Inflammatory macrophage treated with lipopolysaccharide for 4 hours (primary cell): ENCODE measurements at regions not wholly inside any gene's neighbourhood (a gene's known extent, or its start where the extent isn't known, plus 50 kb on each side); places are given as distances from the start of the nearest gene placed in this dataset.

Experiments used
- DNase-seq: peaks from one replicate; pipeline ENCODE4 v3.0.0-alpha.2; 2020

DNA sequence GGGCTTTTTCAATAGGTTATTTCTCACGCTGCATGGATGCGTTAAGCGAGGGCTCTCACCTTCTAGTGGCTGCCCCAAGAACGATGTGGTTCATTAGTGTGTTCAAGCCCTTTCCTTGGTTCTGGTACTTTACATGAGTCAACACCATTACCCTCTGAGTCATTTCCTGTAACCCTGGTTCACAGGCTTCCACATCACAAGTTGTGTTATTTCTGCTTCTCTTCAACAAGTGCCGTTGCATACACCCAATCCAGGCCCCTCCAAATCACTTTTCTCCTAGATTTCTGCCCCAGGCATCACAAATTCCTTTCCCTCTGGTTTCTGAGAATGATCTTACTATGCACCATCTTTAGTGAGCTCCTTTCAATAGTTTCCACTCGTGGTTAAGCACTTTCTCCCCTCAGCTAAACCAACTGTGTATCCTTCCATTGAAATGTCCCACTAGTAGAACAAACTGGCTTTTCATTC, 69.5 kb upstream of the RAD23B start:
- DNase-seq: peak; percentile 92

DNA sequence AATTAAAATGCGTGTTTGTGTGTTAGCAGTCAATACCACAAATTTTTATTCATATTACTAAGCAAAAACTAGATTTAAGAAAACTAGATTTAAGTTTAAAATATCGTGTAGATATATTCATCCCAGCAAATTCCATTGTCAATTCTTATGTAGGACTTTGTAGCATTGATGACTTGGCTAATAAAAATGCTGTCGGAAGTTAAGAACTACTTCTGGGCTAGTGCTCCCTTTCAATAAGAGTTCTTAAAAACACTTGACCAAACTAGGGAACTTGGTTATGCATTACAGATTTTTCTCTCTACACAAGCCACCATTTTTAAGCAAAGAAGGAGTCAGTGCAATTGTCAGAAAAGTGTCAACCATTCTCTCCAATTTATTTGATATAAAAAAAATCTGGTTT, 68.7 kb upstream of the RAD23B start:
- DNase-seq: no peak

DNA sequence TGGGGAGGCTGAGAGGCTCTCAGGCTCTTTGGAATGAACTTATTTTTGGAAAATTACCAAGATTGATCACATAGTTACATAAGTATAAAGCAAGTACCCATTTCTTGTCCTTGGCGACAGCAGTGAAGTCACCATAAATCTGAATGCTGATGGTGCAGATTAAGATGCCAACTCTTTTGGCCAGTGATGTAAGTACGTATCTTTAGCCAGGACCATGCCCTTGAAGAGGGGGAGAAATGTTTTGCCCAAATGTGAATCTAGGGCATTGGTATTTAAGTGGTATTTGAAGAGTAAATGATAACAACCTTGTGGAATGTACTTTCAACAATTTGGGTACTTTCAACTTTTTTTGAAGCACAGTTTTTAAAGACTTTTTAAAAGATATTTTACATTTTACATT, 68.2 kb upstream of the RAD23B start:
- no peak for DNase-seq

DNA sequence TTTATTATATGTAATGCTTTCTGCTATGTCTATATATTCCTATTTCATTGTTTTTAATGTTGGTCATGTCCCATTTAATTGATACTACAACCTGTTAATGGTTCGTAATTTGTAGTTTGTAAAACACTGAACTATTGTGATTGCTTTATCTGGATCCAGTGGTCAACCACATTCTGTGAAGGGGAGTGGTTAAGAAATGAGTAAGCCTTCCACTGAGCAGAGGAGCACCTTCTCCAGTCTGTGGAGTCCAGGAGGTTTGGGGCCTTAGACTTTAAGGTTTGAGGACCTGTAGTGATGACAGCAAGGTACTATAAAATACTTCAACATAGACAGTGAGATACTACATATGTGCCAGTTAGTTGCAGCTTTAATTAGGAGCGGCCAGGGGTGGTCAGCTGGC, 67.7 kb upstream of the RAD23B start:
- DNase-seq: no peak

DNA sequence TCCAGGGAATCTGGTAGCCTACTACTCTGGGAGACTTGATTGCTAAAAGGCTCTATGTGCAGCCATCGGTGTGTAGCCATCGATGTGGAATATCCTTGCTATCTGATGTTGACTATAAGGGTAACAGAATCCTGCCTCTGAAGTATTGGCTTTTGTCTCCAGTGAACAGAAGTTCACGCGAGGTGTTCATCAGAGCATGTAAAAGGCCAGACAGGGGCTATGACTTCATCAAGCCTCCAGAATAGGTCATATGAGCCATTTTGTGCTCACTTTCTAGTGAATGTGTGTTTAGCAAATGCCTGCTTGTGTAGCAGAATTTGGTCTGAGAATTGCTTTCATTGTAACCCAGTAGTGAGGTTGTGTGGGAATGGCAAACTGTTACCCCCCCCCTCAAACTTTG, 66.8 kb upstream of the RAD23B start:
- peak; percentile 43 for DNase-seq

DNA sequence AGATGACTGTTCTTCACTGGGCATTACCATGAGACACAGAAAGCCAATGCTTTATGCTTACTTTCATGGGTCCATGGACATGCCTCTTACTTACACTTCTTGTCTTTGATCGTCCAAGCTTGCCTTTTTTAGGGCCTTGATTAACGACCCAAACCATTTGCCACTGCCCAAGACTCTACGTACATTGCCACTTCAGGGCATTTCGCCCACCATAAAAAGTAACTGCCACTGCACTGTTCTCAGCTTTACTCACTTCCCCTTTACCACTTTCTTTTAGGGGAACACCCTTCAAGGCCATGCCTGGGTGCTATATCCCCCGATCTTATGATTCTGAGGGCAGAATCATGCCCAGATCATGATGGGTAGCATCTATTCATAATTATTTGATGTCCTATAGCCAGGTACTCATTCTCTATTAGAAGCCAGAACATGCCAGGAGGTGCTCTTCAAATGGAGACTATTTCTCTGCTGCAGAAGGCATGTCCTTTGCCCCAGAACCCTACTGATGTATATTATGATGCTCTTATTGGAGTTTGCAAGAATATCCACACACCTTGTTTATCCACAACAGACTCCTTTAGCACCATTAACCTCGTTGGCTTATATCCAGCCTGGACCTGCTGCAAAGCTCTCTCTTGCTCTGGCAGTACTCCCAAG, 64.1 kb upstream of the RAD23B start:
- DNase-seq: peak; percentile 56

DNA sequence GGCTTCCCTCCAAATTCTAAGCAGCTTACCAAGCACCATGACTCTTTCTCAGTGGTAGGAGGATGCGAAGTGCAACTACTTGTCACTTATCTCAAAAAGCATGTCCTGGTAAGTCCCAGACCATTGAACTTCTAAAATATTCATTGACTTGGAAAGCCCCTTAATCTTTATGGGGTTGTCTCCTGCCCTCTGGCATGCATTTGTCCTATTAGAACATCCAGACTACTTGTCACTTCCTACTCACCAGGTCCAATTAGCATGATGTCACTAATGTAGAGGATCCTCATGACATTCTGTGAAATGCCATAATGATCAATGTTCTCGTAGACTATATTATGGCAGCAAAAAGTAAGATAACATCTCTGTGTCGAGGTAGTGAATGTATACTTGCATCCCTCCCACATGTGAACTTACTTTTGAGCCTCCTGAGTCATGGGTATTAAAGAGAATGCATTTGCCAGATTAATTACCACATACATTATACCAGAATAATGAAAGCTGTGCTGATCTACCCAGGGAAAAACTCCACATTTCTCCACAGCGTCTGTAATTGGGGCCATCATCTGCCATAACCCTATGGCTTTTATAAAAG, 63.5 kb upstream of the RAD23B start:
- DNase-seq: no peak

DNA sequence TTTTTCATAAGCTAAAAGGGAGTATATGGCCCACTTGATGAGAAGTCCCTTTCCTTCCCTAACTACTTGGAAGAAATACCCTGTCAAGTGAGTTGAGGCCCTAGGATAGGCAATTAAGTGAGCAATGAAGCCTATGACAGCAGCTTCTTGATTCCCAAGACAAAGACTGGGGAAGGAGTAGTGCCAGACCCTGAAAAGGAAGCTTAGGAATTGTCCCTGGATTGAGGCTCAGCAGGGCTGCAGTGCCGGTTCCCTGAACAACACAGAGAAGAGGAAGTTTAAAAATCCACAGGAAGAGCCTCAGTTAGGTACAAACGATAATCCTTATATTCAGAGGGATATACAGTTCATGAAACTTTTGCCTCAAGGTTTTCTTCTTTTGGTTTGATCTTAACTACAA, 61.8 kb upstream of the RAD23B start:
- no peak for DNase-seq

DNA sequence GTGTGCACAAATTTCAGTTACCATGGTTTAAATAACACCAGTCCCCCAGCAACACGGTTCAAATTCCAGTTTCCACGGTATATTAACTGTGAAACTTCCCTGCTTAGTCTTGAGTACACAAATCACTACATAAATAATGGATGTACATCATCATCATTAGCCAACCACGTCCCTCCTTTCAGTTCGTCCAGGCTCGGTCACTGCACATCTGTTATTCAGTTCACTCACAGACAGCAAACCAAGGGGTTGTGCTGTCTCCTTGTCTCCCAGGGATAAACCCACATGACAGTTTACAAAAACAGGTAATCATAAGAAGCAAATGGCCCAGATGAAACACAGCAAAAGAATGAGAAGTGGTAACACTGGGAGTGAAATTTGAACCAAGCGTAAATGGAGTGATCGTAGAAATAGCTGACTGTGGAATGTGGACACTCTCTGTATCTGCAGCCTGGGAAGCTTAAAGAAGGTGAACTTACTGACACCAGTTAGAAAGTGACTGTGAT, 61.0 kb upstream of the RAD23B start:
- no peak for DNase-seq

DNA sequence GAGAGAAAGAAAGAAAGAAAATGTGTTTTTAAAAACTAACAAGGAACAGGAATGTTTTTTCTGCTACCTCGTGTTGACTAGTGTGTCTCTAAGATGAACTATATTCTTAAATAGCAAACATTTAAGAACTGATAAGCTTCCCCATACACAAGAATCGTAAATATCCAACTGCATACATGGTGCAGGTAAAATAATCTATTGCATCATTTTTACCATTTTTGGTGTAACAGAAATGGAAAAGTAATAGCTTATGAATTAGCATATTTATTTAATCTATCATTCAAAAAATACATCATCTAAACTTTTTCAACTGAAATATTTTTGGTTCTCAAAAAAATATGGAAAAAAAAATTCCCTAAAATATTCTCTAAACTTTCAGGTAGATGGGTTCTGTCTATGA, 59.7 kb upstream of the RAD23B start:
- no peak for DNase-seq

DNA sequence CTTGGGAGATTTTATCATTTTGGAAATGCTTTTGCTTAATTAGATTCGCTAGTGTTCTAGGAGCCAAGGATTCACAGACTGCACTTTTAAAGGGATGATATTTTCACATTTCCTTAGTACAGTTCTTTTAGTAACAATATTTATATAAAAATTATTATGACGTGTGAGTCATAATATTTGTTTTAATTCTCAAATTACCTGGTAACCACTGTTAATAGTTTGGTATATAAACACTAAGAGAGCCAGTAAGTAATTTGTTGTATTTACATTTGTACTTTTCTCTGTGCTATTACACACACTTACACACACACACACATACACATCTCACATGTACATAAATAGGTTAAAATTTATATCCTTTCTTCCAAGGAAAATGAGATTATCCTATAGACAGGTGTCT, 58.8 kb upstream of the RAD23B start:
- no peak for DNase-seq

DNA sequence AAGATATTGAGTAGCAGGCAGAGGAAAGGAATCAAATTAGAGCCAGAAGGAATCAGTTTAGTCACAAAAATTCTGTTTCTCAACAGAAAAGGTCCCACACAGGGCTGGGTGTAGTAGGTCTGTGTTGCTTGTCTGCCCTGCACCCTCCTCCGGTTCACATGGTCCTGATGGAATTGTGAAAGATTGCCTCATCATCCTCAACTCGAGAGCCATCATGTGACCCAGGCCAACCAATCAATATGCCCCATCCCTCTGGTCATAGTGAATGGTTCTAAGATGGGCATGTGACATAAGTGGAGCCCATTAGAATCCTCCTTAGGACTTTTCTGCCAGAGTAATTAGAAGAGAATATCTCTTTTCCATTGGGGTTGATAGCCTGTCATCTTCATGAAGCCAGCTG, 56.7 kb upstream of the RAD23B start:
- DNase-seq: peak; percentile 38

DNA sequence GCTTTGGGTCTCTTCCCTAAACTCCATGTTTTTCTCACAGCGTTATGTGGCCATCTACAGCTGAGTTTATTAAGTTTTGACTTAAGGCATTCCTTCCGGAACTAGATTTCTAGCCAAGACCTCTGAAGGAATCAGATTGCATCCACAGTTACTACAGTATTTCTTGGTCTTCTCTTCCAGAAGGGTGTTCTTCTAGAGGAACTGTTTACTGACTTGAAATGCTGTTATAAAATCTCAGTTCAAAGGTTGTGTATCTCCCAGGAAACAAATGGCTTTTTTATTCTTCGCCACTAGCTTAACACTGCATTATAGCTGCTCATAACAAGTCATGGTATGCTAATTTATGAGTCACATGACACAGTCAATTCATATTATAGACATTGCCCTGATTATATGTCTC, 55.3 kb upstream of the RAD23B start:
- no peak for DNase-seq

DNA sequence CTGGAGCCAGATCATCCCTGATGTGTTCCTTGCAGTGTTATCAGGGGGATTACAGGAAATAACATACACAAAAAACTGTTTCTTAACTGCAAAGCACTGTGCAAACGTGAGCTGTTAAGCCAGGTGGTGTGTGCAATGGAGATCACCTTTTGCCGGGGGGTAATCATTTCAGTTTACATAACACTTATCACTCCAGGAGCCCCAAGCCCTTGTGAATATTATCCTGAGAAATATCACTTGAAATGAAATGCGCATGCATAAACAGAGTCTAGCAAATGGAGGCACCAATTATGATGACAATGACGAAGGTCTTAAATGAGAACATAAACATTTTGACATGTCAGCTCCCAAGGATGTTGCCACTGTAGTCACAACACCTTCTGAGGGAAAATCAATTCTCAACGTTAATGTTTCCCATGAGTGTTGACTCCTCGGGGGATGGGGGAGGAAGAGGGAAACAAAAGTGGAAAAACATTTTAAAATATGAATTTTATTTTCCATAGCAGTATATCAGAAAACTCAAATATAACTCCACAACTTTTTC, 54.5 kb upstream of the RAD23B start:
- DNase-seq: no peak

DNA sequence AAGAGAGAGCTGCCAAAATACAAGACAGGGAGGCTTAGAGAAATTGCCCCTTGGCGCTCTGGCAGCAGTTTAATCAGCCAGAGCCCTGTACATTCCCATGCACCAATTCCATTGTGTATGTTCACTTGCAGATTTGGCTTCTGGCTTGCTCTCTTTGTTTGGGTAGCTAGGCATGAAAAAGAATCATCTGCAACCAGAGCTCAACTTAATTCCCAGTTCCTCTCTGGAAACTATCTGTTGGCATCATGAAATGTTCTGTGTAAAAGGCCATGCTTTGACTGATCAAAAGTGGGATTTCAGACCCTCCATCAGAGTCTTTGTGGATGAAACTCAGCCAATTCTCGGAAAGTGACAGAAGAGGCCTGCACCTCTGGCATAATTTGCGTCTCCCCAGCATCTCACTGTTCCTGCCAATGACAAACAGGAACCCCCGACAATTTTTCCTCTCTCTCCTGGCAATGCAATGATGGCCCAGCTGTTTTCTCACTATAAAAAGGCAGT, 53.8 kb upstream of the RAD23B start:
- no peak for DNase-seq
